Peyer's patch (tissue), 4 donors: ENCODE measurements at regions not wholly inside any gene's neighbourhood (a gene's known extent, or its start where the extent isn't known, plus 50 kb on each side); places are given as distances from the start of the nearest gene placed in this dataset.

Source experiments
- CTCF ChIP-seq, 6 experiments: fragments of 450-650 bp in 4 of 6; fragments of 200-600 bp in 2 of 6; sonication (generic) in 1 of 6; IDR thresholded peaks; one replicate each; pipeline ENCODE4 v1.5.1; 2017 to 2019; ENCODE audit warnings: antibody characterized with exemption in 6 of 6, mild to moderate bottlenecking in 3 of 6, moderate library complexity in 1 of 6
- POLR2A ChIP-seq, 2 donors: fragments of 450-650 bp; IDR thresholded peaks; one replicate each; pipeline ENCODE4 v1.5.1; 2017; ENCODE audit warnings: antibody characterized with exemption in 2 of 2, mild to moderate bottlenecking in 2 of 2, moderate library complexity in 2 of 2

- TF ChIP-seq CTCF (IDR thresholded peaks at IDR 0.05) (no peak), POLR2A (IDR thresholded peaks at IDR 0.05) (no peak)
Measured at GRCh38 chr5:92927291-92927778, 653.7 kb downstream of the NR2F1-AS1 start.
